Neutrophil (primary cell): ENCODE measurements at regions not wholly inside any gene's neighbourhood (a gene's known extent, or its start where the extent isn't known, plus 50 kb on each side); places are given as distances from the start of the nearest gene placed in this dataset.

Experiments
- H3K27ac ChIP-seq: fragments of 200-600 bp; sonication (generic); 2 replicates; pipeline ENCODE4 v1.5.1; 2016; ENCODE audit warnings: mild to moderate bottlenecking, moderate library complexity
- H3K27me3 ChIP-seq: fragments of 200-600 bp; sonication (generic); 2 replicates; pipeline ENCODE4 v1.6.0; 2016; ENCODE audit warnings: mild to moderate bottlenecking
- H3K36me3 ChIP-seq: fragments of 200-600 bp; sonication (generic); 2 replicates; pipeline ENCODE4 v1.5.1; 2017
- H3K4me1 ChIP-seq, 2 experiments: fragments of 200-600 bp in 1 of 2; sonication (generic) in 1 of 2; 1 replicate in 1 of 2; 2 replicates in 1 of 2; pipeline versions ENCODE4 v1.5.1 to v1.6.1; 2013 to 2016; ENCODE audit warnings: low read depth in 1 of 2, low read length in 1 of 2, mild to moderate bottlenecking in 1 of 2, moderate library complexity in 1 of 2; ENCODE audit not compliant: control insufficient read depth in 1 of 2, insufficient read depth in 1 of 2
- H3K4me3 ChIP-seq, 2 experiments: fragments of 200-600 bp in 1 of 2; sonication (generic) in 1 of 2; 1 replicate in 1 of 2; 2 replicates in 1 of 2; pipeline ENCODE4 v1.5.1; 2013 to 2016; ENCODE audit warnings: low read depth in 1 of 2, low read length in 1 of 2, mild to moderate bottlenecking in 1 of 2, moderate library complexity in 1 of 2
- H3K9me3 ChIP-seq: fragments of 200-600 bp; sonication (generic); 2 replicates; pipeline ENCODE4 v1.5.1; 2016
- TF ChIP-seq, protein P1 (sequence below): fragments of 200-600 bp; sonication (generic); IDR thresholded peaks from 2 replicates; pipeline ENCODE4 v1.5.1; 2016; ENCODE audit warnings: antibody characterized with exemption

DNA sequence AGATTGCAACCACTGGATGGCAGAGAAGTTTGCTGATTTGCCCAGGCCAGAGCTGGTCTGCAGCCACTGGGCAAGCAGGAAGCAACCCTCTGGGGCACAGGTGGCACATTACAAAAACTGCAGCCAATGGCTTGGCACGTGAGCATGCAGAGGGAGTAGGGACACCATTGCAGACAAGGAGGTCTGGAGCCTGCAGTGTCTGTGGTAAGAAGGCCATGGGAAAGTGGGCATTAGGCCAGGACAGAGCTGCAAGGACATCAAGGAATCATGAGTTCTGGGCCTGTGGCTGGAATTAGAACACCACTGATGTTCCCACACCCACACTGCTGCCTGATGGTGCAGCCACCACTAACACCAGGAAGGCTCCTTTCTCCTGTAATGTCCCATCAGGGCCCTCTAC, 113.0 kb downstream of the TSEN15 start:
- Histone ChIP-seq H3K27me3 (no peaks in the 10 kb centered on the region), H3K4me1 (peaks cover 53 to 60% of the 10 kb centered on the region in 2 experiments), H3K27ac (peak overlapping the region; percentile 76), H3K9me3 (no peaks in the 10 kb centered on the region), H3K4me3 (no peak overlapping the region), H3K36me3 (no peaks in the 10 kb centered on the region)
- TF ChIP-seq, protein P1, sequence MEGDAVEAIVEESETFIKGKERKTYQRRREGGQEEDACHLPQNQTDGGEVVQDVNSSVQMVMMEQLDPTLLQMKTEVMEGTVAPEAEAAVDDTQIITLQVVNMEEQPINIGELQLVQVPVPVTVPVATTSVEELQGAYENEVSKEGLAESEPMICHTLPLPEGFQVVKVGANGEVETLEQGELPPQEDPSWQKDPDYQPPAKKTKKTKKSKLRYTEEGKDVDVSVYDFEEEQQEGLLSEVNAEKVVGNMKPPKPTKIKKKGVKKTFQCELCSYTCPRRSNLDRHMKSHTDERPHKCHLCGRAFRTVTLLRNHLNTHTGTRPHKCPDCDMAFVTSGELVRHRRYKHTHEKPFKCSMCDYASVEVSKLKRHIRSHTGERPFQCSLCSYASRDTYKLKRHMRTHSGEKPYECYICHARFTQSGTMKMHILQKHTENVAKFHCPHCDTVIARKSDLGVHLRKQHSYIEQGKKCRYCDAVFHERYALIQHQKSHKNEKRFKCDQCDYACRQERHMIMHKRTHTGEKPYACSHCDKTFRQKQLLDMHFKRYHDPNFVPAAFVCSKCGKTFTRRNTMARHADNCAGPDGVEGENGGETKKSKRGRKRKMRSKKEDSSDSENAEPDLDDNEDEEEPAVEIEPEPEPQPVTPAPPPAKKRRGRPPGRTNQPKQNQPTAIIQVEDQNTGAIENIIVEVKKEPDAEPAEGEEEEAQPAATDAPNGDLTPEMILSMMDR, result no peak

GRCh38 chr1:184166485-184166884, 115.0 kb downstream of the TSEN15 start:
- H3K9me3 ChIP-seq, result peaks cover 4% of the 10 kb centered on the region
- TF ChIP-seq, protein P1, result no peak

GRCh38 chr1:184167352-184167751, 115.8 kb downstream of the TSEN15 start:
- Histone ChIP-seq H3K4me3 (no peak overlapping the region), H3K27ac (no peak overlapping the region), H3K4me1 (peaks cover 25 to 32% of the 10 kb centered on the region in 2 experiments), H3K27me3 (no peaks in the 10 kb centered on the region), H3K9me3 (peaks cover 4% of the 10 kb centered on the region), H3K36me3 (no peaks in the 10 kb centered on the region)
- TF ChIP-seq, protein P1, result no peak

More at GRCh38 chr1:184166485-184166884, 115.0 kb downstream of the TSEN15 start:
- Histone ChIP-seq H3K4me3 (no peak overlapping the region), H3K4me1 (peaks cover 34 to 40% of the 10 kb centered on the region in 2 experiments), H3K27ac (no peak overlapping the region), H3K27me3 (no peaks in the 10 kb centered on the region), H3K36me3 (no peaks in the 10 kb centered on the region)

- TF ChIP-seq, protein P1, result no peak
- Histone ChIP-seq H3K27ac (no peak overlapping the region), H3K4me3 (no peak overlapping the region), H3K27me3 (no peaks in the 10 kb centered on the region), H3K36me3 (no peaks in the 10 kb centered on the region), H3K9me3 (peaks cover 4% of the 10 kb centered on the region), H3K4me1 (peaks cover 3% of the 10 kb centered on the region in 2 experiments)
Measured at GRCh38 chr1:184170719-184171118, 119.2 kb downstream of the TSEN15 start.

- TF ChIP-seq, protein P1, result no peak
- Histone ChIP-seq H3K4me3 (no peak overlapping the region), H3K9me3 (no peaks in the 10 kb centered on the region), H3K36me3 (no peaks in the 10 kb centered on the region), H3K4me1 (no peaks in the 10 kb centered on the region), H3K27ac (no peak overlapping the region), H3K27me3 (no peaks in the 10 kb centered on the region)
Measured at GRCh38 chr1:184176058-184176457, 124.5 kb downstream of the TSEN15 start.

GRCh38 chr1:184181044-184181443, 129.5 kb downstream of the TSEN15 start:
- H3K36me3 ChIP-seq, result no peaks in the 10 kb centered on the region
- H3K4me3 ChIP-seq, result no peak overlapping the region
- H3K27ac ChIP-seq, result no peak overlapping the region
- H3K27me3 ChIP-seq, result no peaks in the 10 kb centered on the region
- TF ChIP-seq, protein P1, result no peak
- H3K9me3 ChIP-seq, result no peaks in the 10 kb centered on the region
- H3K4me1 ChIP-seq, result no peaks in the 10 kb centered on the region
